ENCODE measurements at regions not wholly inside any gene's neighbourhood (a gene's known extent, or its start where the extent isn't known, plus 50 kb on each side); places are given as distances from the start of the nearest gene placed in this dataset.

- TF ChIP-seq, protein P1, sequence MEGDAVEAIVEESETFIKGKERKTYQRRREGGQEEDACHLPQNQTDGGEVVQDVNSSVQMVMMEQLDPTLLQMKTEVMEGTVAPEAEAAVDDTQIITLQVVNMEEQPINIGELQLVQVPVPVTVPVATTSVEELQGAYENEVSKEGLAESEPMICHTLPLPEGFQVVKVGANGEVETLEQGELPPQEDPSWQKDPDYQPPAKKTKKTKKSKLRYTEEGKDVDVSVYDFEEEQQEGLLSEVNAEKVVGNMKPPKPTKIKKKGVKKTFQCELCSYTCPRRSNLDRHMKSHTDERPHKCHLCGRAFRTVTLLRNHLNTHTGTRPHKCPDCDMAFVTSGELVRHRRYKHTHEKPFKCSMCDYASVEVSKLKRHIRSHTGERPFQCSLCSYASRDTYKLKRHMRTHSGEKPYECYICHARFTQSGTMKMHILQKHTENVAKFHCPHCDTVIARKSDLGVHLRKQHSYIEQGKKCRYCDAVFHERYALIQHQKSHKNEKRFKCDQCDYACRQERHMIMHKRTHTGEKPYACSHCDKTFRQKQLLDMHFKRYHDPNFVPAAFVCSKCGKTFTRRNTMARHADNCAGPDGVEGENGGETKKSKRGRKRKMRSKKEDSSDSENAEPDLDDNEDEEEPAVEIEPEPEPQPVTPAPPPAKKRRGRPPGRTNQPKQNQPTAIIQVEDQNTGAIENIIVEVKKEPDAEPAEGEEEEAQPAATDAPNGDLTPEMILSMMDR (IDR thresholded peaks at IDR 0.05; ENCODE audit: insufficient read depth, low read length): no peak
- H3K4me3 ChIP-seq (ENCODE audit: low read depth, low read length): no peak overlapping the region
- peak; percentile 13 for DNase-seq (ENCODE audit: low read depth)
These were observed 422.9 kb downstream of the SNAPC1 start for GRCh38 chr14:62185078-62185477.

GRCh38 chr14:62187265-62187664 lies 425.0 kb downstream of the SNAPC1 start:
- DNase-seq (ENCODE audit: low read depth): no peak
- no peak overlapping the region for H3K4me3 ChIP-seq (ENCODE audit: low read depth, low read length)
- TF ChIP-seq, protein P1 (IDR thresholded peaks at IDR 0.05; ENCODE audit: insufficient read depth, low read length): no peak

DNA sequence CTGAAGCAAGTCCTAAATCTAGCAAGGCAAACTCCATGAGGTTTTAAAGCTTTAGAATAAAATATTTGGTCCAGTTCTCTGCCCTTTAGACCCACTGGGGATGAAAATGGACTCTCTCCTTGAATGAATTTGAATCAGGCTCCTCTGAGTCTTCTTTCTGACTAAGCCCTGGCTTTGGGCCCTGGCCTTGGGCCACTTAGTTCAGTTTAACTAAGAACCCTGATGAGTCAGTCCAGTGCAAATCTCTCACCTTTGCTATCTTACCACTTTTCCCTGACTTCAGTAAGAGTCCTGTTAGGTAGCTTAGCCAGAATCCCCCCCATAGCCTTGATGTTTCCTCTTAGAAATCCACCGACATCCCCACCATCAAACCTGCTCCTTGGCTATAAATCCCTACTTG lies 427.5 kb downstream of the SNAPC1 start:
- peak; percentile 76 for DNase-seq (ENCODE audit: low read depth)
- H3K4me3 ChIP-seq (ENCODE audit: low read depth, low read length): no peak overlapping the region

DNA sequence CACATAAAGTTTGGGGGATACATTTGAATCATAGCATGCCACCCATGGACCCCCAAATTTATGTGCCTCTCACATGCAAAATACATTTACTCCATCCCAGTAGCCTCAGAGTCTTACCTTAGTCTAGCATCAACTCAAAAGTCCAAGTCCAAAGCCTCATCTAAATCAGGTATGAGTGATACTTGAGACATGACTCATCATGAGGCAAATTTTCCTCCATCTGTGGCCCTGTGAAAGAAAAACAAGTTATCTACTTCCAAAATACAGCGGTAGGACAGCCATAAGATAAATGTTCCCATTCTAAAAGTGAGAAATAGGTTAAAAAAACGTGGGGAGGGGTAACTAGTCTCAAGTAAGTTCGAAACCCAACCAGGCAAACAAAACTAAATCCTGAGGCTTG lies 444.2 kb downstream of the SNAPC1 start:
- DNase-seq (ENCODE audit: low read depth): peak; percentile 55
- TF ChIP-seq, protein P1 (IDR thresholded peaks at IDR 0.05; ENCODE audit: insufficient read depth, low read length): no peak

More for the DNA sequence above, 427.5 kb downstream of the SNAPC1 start:
- TF ChIP-seq, protein P1 (IDR thresholded peaks at IDR 0.05; ENCODE audit: insufficient read depth, low read length): no peak

GRCh38 chr14:62209287-62209899 lies 447.2 kb downstream of the SNAPC1 start:
- H3K4me3 ChIP-seq (ENCODE audit: low read depth, low read length): no peak overlapping the region
- TF ChIP-seq, protein P1 (IDR thresholded peaks at IDR 0.05; ENCODE audit: insufficient read depth, low read length): no peak
- DNase-seq (ENCODE audit: low read depth): peak; percentile 96

More for the DNA sequence above, 444.2 kb downstream of the SNAPC1 start:
- no peak overlapping the region for H3K4me3 ChIP-seq (ENCODE audit: low read depth, low read length)

GRCh38 chr14:62213516-62213915 lies 451.3 kb downstream of the SNAPC1 start:
- DNase-seq (ENCODE audit: low read depth): peak; percentile 79
- TF ChIP-seq, protein P1 (IDR thresholded peaks at IDR 0.05; ENCODE audit: insufficient read depth, low read length): no peak
- H3K4me3 ChIP-seq (ENCODE audit: low read depth, low read length): no peak overlapping the region

DNA sequence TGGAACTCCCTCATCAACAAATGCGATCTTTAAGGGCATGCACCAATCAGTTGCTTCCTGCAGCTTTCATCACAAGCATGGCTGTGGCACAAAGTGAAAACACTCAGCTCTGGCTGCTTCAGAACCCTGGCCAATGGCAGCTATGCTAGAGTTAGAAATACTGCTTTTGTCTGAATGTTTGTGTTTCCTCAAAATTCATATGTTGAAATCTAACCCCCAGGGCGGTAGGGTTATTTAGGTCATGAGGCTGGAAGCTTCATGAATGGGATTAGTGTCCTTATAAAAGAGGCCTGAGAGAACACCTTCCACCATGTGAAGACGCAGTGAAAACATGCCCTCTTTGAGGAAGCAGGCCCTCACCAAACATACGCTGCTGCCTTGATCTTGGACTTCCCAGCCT lies 453.9 kb downstream of the SNAPC1 start:
- no peak for DNase-seq (ENCODE audit: low read depth)
- H3K4me3 ChIP-seq (ENCODE audit: low read depth, low read length): no peak overlapping the region
- TF ChIP-seq, protein P1 (IDR thresholded peaks at IDR 0.05; ENCODE audit: insufficient read depth, low read length): no peak

Data from fibroblast of the aortic adventitia (primary cell).